OCI-LY7 (cell line): ENCODE measurements at regions not wholly inside any gene's neighbourhood (a gene's known extent, or its start where the extent isn't known, plus 50 kb on each side); places are given as distances from the start of the nearest gene placed in this dataset.

Source experiments
- EZH2phosphoT487 ChIP-seq: fragments of 200-600 bp; sonication (generic); IDR thresholded peaks from 2 replicates; pipeline ENCODE4 v1.6.1; 2018; ENCODE audit warnings: low read depth, borderline replicate concordance, mild to moderate bottlenecking, mixed run types, antibody characterized with exemption, low read length, moderate library complexity, mixed read lengths
- TF ChIP-seq, protein P1 (sequence below): fragments of 200-600 bp; sonication (generic); conservative IDR thresholded peaks from 2 replicates; pipeline ENCODE4 v1.5.1; 2014; ENCODE audit warnings: mild to moderate bottlenecking, antibody characterized with exemption, low read length, moderate library complexity, mixed read lengths

DNA sequence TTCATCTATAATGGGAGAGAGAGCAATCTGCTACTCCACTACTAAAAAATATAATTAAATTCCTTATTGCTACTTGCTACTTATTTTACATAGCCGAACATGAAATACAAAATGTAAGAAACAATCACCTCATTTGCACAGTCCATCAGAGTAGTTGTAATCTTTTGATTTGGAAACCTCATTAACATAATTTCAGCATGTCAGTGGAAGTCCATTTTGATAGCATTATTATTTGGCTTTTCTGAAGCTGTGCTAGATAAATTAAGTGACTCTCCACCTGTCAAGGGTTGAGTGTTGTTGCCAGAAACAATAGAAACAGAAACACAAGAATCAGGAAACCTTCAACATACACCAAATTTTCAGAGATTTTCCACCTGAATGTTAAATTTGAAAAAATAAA lies 250.0 kb downstream of the RFPL4B start:
- TF ChIP-seq, protein P1, sequence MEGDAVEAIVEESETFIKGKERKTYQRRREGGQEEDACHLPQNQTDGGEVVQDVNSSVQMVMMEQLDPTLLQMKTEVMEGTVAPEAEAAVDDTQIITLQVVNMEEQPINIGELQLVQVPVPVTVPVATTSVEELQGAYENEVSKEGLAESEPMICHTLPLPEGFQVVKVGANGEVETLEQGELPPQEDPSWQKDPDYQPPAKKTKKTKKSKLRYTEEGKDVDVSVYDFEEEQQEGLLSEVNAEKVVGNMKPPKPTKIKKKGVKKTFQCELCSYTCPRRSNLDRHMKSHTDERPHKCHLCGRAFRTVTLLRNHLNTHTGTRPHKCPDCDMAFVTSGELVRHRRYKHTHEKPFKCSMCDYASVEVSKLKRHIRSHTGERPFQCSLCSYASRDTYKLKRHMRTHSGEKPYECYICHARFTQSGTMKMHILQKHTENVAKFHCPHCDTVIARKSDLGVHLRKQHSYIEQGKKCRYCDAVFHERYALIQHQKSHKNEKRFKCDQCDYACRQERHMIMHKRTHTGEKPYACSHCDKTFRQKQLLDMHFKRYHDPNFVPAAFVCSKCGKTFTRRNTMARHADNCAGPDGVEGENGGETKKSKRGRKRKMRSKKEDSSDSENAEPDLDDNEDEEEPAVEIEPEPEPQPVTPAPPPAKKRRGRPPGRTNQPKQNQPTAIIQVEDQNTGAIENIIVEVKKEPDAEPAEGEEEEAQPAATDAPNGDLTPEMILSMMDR = no peak
- no peak for TF ChIP-seq EZH2phosphoT487
